Activated CD4-positive, CD25-positive, alpha-beta regulatory T cell treated with anti-CD3 and anti-CD28 coated beads, Interleukin-2, amount 50 U/mL, for 24 hours (primary cell): ENCODE measurements at regions not wholly inside any gene's neighbourhood (a gene's known extent, or its start where the extent isn't known, plus 50 kb on each side); places are given as distances from the start of the nearest gene placed in this dataset.
"Not testable (repeated sequence)": the region's sequence is repeated elsewhere in the genome, so short reads cannot be mapped to it uniquely, and the experiment has no call there.

ENCODE experiments used
- ATAC-seq, 2 donors: fragments of 150-1000 bp; cut with Tn5 transposase; one replicate each; pipeline ENCODE4 v1.10.0; 2021; ENCODE audit warnings: mild to moderate bottlenecking in 1 of 2, moderate library complexity in 1 of 2

- no peak for ATAC-seq
Measured at GRCh38 chr1:87968197-87968955, 639.7 kb downstream of the LMO4 start.

GRCh38 chr1:87969040-87969439 lies 640.4 kb downstream of the LMO4 start:
- no peak for ATAC-seq

GRCh38 chr1:87972811-87973210 lies 644.1 kb downstream of the LMO4 start:
- ATAC-seq = no peak

DNA sequence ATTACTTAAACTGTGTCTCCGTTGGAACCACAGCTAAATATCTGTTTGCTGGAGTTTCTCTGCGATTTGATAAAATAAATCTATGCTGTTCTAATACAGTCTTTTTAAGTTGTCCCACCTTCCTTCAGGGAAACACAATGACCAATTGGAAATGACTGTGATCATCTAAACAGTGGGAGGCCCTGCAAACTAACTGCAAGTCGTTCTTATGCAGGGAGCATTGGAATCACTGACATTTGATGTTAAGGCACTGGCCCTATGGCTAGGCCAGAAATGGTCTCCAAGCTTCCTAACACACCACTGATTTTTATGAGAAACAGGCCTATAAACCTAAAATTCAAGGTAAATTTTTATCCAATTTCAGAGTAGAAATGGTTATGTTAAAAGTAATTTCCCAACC lies 645.2 kb downstream of the LMO4 start:
- ATAC-seq = no peak

DNA sequence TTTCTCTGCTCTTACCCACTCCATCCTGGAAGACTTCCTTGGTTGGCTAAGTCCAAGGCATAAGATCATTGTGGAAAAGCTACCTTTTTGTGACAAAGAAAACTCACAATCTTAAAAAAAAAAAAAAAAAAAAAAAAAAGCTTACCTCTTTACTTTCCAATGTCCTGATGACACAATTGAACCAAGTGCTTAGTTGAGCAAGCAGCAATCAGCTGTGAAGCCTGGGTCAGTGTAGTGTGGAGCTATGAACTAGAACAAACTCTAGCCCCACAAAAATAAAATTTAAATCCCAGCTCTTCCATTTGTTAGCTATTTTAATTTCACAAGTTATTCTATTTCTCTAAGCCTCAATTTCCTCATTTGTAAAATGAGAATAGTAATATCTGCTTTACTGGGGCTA lies 647.6 kb downstream of the LMO4 start:
- no peak for ATAC-seq

DNA sequence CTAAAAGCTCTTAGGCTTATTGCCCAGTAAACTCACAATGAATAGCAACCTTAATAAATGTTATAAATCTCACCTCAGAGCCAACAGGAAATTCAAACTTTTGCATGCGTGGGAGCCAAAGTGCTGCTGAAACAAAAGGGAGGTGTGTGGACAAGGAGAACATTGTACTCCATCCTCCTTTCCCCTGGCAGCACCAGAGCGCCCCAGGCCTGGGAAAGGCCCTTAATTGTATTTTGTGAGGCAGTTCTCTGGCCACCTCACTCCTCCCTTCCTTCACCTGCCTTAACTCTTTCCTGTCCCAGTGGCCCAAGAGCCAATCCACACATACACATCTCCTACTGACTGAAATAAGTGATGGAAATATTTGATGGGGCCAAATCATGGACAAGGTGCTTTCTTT lies 648.5 kb downstream of the LMO4 start:
- ATAC-seq = no peak

- no peak for ATAC-seq
Measured at GRCh38 chr1:87979079-87979478, 650.4 kb downstream of the LMO4 start.

DNA sequence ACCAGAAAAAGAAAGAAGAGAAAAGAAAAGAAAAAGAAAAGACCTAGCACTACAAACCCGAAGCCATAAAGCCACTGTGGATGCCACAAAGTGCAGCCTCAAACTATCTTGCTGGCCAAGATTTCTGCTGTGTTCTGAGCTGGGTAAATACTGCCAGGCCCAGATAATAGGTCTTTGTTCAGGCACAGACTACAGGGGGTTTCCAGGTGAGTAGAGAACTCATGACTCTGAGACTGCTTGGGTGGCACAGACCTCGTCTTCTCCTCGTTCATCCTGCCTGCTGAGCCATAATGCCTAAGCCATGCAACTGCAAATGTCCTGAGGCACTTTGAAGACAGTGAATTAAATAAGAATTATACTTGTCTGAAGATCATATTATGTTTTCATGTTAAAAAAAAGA lies 651.8 kb downstream of the LMO4 start:
- no peak for ATAC-seq

DNA sequence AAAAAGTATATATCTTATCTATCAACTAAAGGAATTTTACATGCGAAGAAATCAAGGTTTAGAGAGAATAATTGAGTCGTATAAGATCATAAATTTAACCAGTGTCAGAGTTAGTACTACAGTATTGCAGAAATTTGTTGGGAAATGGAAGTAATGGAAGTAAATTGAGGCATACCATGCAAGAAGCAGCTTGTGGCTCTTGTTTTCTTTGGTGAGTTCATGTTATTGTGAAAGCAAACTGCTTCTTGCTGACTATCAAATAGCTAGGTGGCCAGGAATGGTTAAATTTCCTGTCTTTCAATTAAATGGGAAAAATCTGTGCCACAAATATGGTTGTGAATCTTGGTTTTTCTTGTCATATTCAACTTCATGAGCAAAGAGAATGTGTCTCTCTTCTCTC lies 652.7 kb downstream of the LMO4 start:
- no peak for ATAC-seq

GRCh38 chr1:87981810-87982209 lies 653.1 kb downstream of the LMO4 start:
- ATAC-seq = no peak

GRCh38 chr1:87983841-87984240 lies 655.2 kb downstream of the LMO4 start:
- ATAC-seq = no peak

- ATAC-seq = no peak
Measured at GRCh38 chr1:87985071-87985470, 656.4 kb downstream of the LMO4 start.

DNA sequence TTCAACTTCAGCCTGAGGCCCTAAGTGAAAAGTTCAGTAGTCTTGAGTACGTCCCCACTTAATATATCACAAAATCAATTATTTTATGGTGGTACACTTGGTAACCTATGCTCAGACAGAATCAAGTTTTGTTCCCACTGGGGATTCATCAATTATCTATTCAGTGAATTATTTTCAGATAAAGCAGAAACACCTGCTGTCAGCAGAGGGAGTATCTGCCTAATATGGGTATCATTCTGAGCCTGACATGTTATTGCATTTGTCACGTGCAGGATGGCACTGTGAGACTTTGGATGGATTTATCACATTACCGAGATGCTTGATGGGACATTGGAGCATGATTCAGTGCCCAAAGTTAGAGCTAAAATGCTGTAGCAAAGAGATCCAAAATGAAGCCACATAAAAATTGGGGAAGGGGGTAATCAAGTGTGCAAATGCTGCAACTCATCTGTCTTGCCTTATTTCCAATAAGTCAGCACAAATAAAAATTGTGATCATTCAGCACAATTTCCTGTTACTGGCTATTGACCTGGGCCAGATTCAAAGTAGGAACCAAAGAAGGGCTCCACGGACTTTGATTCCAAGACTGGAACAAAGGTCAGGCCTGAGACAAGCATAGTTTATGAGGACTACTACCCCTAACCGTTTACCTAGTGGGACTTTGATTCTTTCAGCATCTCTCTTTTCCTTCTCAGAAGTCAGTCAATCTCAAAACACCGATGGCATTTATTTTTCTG lies 657.6 kb downstream of the LMO4 start:
- no peak for ATAC-seq

- no peak for ATAC-seq
Measured at GRCh38 chr1:87989346-87989745, 660.7 kb downstream of the LMO4 start.

DNA sequence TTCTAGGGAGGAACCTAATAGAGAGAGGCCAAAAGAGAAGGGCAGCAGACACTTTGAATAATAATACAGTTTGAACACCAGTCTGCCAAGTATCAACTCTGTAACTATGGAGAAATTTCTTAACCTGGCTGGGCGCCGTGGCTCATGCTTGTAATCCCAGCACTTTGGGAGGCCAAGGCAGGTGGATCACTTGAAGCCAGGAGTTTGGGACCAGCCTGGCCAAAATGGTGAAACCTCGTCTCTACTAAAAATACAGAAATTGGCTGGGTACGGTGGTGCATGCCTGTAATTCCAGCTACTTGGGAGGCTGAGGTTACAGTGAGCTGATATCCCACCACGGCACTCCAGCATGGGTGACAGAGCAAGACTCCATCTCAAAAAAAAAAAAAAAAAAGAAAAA lies 663.9 kb downstream of the LMO4 start:
- not testable (repeated sequence) for ATAC-seq

- no peak for ATAC-seq
Measured at GRCh38 chr1:87993051-87993450, 664.4 kb downstream of the LMO4 start.

DNA sequence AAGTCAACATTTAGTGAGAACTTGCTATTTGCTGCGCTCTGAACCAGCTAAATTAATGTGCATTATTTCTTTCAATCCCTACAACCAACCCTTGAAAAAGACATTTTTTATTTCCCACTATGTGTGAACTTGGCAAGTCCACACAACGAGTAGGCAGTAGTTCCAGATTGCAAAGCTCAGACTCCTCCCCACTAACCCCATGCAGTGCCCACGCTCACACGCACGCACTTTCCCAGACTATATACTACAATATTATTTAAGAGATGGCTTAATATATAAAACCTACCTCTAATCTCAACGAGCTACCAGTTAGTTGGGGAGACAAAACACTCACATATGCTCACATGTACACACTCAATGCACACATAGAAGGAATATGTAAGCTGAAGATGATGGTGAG lies 671.2 kb downstream of the LMO4 start:
- no peak for ATAC-seq

GRCh38 chr1:88001460-88001859 lies 672.8 kb downstream of the LMO4 start:
- no peak for ATAC-seq

GRCh38 chr1:88003255-88003654 lies 674.6 kb downstream of the LMO4 start:
- ATAC-seq = no peak

- ATAC-seq = no peak
Measured at GRCh38 chr1:88009916-88010315, 674.2 kb upstream of the PKN2 start.

GRCh38 chr1:88013485-88013884 lies 670.6 kb upstream of the PKN2 start:
- no peak for ATAC-seq

DNA sequence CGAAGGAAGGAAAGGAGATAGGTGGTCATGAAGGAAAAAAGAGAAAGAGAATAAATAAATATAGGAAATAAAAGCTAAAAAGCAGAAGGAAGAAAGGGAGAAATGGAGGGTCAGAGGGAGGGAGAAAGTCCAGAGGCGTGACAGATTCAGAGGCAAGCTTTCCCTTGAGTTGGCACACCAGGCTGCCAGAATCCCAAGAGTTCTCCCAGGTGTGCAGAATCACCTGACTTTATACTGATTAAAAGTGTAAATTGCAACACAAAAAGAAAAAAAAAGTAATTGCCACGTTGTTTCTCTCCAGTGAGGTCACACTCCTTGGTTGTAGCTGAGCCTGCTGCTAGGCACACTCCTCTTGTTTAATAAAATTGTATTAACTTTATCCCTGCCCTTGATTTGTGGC lies 669.9 kb upstream of the PKN2 start:
- ATAC-seq = no peak

- ATAC-seq = no peak
Measured at GRCh38 chr1:88016947-88017346, 667.1 kb upstream of the PKN2 start.

GRCh38 chr1:88021529-88021928 lies 662.5 kb upstream of the PKN2 start:
- ATAC-seq = no peak

DNA sequence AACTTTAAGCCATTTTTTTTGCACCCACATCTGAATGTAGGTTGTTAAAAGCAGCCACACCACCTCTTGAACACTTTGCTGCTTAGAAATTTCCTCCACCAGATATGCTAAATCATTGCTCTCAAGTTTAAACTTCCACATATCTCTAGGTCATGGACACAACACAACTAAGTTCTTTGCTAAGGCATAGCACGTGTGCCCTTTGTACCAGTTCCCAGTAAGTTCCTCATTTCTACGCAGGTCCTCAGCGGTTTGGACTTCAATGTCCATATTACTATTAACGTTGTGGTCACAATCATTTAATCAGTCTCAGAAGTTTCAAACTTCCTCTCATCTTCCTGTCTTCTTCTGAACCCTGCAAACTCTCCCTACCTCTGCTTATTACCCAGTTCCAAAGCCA lies 661.6 kb upstream of the PKN2 start:
- ATAC-seq = no peak
